ENCODE measurements at regions not wholly inside any gene's neighbourhood (a gene's known extent, or its start where the extent isn't known, plus 50 kb on each side); places are given as distances from the start of the nearest gene placed in this dataset.
"Not testable (repeated sequence)": the region's sequence is repeated elsewhere in the genome, so short reads cannot be mapped to it uniquely, and the experiment has no call there.

- DNase-seq = no peak
Measured at GRCh38 chr3:164458986-164459385, 619.3 kb downstream of the SI start.

DNA sequence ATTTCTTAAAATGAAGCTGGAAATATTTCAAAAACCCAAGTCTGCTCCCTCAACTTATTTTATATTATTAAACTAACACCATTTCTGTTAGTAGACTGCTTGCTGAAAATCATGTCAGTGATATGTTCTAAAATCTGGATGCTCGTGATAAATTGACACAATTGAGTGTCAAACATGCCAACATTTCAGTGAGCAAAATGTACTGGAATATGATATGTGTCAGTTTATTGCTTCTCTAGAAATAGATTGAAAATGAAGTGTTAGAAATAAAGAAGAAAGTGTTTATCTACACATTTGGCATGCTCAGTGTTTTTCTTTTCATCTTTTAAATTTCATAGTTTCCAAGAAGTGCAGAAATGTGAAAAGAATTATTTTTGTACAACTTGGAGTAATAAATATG, 624.6 kb downstream of the SI start:
- no peak for DNase-seq

- DNase-seq = no peak
Measured at GRCh38 chr3:164452707-164453106, 625.6 kb downstream of the SI start.

- DNase-seq = no peak
Measured at GRCh38 chr3:164451072-164451910, 627.0 kb downstream of the SI start.

DNA sequence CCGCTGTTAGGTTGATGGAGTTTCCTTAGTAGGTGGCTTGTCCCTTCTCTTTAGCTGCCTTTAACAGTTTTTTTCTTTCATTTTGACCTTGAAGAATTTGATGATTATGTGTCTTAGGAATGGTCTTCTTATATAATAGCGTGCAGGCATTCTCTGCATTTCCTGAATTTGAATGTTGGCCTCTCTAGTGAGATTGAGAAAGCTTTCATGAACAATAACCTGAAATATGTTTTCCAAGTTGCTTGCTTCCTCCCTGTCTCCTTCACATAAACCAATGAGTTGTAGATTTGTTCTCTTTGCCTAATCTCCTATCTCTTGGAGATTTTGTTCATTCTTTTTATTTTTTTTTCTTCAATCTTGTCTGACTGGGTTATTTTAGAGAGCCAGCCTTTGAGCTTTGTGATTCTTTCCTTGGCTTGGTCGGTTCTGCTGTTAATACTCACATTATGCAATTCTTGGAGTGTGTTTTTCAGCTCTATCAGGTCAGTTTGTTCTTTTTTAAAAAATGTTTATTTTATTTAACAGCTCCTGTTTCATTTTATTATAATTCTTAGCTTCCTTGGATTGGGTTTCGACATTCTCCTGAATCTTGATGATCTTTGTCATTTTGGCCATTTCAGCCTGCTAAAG, 627.9 kb downstream of the SI start:
- DNase-seq = no peak

DNA sequence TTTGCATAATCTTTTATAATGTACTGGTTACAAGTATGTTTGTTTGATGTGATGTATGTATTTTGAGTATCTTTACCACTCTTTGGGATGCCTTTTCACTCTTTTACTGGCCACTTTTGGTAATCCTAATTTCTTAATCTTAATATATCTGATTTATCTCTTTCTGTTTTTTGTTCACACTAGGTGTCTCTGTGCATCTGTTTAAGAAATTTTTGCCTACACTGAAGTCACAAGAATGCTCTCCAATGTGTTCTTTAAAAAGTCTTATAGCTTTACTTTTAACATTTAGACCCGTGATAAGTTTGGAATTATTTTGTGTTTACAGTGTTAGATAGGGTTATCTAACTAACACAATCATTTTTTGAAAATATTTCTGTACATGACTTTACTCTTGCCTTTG, 659.1 kb downstream of the SI start:
- DNase-seq = no peak

DNA sequence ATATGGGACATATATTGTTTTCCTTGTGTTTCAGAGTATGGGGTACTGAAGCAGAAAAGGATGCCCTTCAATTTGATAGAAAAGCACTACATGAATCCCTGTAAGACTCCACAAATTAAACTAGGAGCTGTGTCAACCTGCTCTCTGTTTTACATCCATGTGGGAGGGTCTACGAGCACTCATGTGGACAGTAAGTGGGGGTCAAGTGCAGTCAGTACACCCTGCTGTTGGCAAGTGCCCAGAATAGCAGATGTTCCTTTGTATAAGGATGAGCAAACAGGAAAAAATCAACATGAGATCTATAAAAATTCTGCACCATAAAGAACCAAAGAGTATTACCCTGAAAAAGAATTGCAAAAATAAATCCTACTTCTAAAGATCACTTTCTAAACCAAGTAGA, 659.9 kb downstream of the SI start:
- no peak for DNase-seq

DNA sequence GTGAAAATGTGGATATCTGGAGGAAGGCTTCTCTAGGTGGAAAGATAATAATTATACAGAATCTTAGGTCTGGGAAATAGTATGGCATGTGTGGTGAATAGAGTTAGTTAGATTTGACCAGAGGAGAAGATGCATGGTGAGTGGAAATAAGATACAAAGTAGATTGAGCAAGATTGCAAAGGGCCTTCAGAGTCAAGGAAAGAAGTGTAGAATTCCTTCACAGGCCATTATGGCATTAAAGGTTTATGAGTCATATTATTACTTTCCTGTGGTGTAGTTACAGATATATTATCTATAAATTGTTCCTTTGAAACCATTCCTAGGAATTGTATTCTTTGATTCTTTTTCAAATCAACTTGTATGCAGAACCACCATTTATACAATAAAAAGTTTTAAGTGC, 660.3 kb downstream of the SI start:
- DNase-seq = no peak

DNA sequence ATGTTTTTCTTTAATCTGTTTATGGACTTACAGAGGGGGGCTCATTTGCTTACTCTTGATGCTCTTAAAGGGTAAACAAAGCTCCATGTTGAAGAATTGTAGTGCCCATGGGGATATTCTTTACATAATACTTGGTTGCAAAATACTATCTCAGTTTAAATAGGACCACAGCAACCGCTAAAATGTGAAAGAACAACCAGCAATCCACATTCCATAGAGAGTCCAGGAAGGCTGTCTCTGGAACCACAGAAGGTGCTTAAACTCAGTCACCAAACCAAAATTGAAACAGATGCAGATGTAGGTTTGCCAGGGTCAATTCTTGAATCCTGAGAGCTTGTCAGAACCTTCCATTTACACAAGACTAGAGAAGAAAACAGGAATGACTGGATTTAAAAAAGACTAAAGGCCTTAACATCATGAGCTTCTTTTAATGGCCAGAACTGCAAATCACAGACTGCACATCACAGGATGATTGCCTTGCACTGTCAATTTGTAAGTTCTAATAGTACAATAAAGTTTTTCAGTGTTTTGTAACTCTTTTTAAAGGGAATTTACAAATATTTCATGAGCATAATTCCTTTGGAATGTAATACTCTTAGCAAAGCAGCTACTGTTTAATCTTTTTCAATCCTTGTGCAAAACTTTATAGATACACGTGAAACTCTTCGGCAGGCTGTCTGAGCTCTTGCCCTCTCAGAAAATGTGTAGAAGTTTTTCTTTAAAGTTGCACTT, 661.6 kb downstream of the SI start:
- no peak for DNase-seq

DNA sequence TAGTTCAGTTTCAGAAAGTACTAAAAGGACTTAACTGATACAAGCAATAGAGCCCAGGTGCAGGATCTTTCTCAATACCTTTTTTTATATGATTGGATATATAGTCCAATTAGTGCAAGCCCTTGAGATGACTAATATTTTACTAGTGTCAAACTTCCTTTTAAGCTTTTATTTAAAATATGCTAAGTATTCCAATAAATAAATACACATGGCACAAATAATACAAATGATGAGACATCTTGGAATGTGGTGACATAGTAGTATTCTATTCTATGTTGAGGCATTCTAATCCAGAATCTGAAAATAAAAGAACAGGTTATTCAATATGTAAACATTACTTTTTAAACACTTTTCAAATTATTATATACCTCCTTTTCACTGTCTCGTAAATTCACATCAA, 670.0 kb downstream of the SI start:
- DNase-seq = no peak

- DNase-seq = no peak
Measured at GRCh38 chr3:164407111-164407510, 671.2 kb downstream of the SI start.

- DNase-seq = no peak
Measured at GRCh38 chr3:164406281-164406680, 672.0 kb downstream of the SI start.

DNA sequence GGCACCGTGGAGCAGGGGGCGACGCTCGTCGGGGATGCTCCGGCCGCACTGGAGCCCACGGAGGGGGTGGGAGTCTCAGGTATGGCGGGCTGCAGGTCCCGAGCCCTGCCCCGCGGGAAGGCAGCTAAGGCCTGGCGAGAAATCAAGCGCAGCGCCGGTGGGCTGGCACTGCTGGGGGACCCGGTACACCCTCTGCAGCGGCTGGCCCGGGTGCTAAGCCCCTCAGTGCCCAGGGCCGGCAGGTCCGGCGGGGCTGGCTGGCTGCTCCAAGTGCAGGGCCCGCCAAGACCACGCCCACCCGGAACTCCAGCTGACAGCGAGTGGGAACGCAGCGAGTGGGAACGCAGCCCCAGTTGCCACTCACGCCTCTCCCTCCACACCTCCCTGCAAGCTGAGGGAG, 676.4 kb downstream of the SI start:
- DNase-seq = no peak

DNA sequence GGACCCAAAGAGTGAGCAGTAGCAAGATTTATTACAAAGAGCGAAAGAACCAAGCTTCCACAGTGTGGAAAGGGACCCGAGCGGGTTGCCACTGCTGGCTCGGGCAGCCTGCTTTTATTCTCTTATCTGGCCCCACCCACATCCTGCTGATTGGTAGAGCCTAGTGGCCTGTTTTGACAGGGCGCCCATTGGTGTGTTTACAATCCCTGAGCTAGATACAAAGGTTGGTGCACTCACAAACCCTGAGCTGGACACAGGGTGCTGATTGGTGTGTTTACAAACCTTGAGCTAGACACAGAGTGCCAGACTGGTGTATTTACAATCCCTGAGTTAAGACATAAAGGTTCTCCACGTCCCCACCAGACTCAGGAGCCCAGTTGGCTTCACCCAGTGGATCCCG, 676.9 kb downstream of the SI start:
- DNase-seq = not testable (repeated sequence)

- no peak for DNase-seq
Measured at GRCh38 chr3:164397462-164397861, 680.8 kb downstream of the SI start.

DNA sequence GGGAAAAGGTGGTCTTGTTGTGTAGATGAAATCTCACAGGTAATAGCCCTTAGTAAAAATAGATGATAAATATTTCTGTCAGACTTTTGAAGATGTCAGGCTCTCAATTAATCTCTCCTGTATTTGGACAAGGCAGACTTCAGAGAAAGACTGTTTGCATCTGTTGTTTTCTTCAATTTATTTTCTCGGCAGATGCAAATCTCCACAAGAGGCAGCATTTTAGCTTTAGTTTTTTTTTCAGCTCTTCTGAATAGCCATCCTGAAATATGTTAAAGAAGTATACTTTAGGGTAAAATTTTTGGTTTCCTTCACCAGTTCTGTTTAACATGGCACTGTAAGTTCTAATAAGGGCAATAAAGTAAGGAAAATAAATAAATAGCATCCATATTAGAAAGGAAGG, 685.1 kb downstream of the SI start:
- DNase-seq = no peak

- DNase-seq = no peak
Measured at GRCh38 chr3:164390046-164390445, 688.2 kb downstream of the SI start.

GRCh38 chr3:164387236-164387635, 691.1 kb downstream of the SI start:
- DNase-seq = no peak

- DNase-seq = no peak
Measured at GRCh38 chr3:164380156-164380555, 698.1 kb downstream of the SI start.

GRCh38 chr3:164377466-164377865, 700.8 kb downstream of the SI start:
- DNase-seq = no peak

GRCh38 chr3:164375995-164376394, 702.3 kb downstream of the SI start:
- DNase-seq = no peak

GRCh38 chr3:164375538-164375937, 702.8 kb downstream of the SI start:
- no peak for DNase-seq

GRCh38 chr3:164371681-164372080, 706.6 kb downstream of the SI start:
- no peak for DNase-seq

DNA sequence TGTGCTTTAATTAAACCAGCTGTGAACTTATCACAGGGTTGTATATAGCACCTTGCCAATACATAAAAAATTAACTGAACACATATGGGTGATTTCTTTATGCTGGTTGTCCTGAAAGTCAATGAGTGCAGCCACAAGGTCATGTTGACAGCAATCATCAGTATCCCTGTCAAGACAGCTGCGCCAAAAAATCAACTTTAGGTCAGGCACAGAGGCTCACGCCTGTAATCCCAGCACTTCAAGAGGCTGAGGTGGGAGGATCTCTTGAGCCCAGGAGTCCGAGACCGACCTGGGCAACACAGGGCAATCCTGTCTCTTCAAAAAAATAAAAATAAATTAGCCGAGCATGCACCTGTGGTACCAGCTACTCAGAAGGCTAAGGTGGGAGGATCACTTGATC, 707.3 kb downstream of the SI start:
- DNase-seq = no peak
